LoVo (cell line): ENCODE measurements at regions not wholly inside any gene's neighbourhood (a gene's known extent, or its start where the extent isn't known, plus 50 kb on each side); places are given as distances from the start of the nearest gene placed in this dataset.
"Not testable (repeated sequence)": the region's sequence is repeated elsewhere in the genome, so short reads cannot be mapped to it uniquely, and the experiment has no call there.

Experiments
- DNase-seq: peaks from one replicate; pipeline ENCODE4 v3.0.0-alpha.2; 2016; ENCODE audit warnings: low spot score

DNA sequence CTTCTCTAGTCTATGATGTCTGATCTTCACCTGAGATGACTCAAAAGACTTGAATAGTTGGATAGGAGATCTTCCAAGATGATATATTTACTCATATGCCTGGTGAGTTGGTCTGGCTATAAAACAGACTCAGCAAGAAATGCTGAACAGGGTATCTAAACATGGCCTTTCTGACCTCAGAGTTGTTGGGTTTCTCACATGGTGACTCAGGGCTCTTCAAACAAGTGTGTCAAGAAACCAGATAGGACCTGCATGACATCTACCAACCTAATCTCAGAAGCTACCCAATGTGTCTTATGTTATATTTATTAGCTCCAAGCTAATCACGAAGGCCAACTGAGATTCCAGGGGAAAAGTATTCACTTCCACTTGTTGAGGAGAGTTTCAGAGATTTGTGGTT lies 1477.3 kb downstream of the CDH8 start:
- no peak for DNase-seq

DNA sequence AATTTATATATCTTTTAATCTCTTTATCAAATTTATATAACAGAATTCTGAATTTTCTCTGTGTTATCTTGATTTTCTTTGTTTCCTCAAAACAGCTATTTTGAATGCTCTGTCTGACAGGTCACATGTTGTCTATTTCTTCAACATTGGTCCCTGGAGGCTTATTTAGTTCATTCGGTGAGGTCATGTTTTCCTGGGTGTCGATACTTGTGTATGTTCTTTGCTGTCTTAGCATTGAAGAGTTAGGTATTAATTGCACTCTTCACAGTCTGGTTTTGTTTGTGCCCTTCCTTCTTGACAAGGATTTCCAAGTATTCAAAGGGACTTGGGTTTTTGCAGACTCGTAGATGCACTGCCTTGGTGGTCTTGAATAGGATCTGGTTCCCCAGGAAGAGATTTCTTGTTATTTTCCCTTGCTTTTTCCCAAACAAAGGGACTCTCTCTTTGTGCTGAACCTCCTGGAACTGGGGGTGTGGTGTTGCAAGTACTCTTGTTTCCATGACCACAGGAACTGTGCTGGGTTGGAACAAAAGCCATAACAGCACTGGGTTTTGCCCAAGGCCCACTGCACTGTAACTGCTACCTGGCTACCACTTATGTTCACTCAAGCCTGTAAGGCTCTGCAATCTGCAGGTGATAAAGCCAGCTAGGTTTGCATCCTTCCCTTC lies 1483.0 kb downstream of the CDH8 start:
- DNase-seq, result no peak

DNA sequence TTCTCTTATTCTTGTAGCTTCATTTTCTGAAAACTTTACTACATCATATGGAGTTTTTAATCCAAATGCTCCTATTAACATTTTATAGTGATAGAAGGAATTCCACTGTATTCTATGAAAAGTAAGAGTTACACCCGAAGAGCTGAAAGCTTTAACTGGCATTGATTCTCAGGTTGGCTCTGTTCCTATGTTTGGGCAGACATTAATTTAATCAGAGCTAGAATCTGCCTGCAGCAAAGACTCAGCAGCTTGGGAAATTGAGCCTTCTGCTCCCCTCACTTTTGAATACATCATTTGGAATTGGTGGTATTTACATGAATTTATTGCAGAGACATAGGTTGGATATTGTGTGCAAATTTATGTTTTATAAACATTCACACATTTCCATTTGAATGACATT lies 1494.7 kb downstream of the CDH8 start:
- no peak for DNase-seq

DNA sequence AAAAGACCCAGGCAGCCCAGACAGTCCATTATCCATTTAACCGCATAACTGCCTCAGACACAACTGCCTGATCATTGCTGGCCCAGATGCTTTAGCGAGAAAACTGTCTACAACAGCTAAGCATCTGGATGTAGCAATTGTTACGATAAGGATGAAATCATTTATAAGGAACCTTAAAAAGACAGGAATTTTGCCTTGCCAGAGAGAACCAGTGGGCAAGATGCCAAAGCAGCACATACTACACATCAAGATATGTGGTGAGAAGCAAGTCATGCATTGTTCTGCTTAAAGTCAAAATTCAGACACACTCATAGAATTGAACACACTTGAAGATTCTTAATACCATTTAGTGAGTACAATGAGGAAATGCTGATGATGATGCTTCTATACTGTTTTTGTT lies 1525.3 kb downstream of the CDH8 start:
- DNase-seq, result no peak

DNA sequence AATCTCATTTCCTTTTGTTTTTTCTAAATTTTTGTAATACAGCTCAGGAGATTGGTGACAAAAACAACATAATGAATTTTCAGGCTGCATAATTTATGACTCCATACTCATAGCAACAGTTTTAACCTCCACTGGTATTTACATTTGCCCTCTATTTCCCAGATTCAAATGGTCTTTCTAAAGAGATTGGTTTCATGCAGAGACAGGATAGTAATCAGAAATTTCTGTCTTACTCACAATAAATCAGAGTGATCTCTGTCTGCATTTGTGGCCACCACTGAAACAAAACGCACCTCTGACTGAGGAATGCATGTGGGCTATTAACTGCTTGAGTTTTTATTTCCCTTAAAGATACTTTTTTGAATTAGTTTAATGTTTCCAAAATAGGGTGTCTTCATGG lies 1526.0 kb downstream of the CDH8 start:
- DNase-seq, result no peak

DNA sequence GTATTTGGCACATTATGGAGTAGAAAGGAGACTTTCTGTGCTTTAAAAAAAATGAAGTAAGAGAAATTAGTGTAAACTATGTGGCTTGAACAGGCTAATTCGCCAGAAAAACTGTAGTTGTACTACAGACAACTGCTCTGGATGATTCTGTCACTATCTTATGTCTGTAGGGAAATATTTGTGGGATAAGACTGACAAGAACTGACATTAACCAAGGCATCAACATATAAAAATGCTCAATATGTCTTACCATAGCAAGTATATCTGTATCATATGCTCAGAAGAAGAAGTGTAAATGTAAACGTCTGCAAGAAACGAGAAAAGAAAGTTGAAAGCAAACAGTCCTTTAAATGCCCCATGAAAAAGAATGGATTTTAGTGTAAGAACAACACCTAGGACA lies 1545.0 kb downstream of the CDH8 start:
- DNase-seq, result no peak

DNA sequence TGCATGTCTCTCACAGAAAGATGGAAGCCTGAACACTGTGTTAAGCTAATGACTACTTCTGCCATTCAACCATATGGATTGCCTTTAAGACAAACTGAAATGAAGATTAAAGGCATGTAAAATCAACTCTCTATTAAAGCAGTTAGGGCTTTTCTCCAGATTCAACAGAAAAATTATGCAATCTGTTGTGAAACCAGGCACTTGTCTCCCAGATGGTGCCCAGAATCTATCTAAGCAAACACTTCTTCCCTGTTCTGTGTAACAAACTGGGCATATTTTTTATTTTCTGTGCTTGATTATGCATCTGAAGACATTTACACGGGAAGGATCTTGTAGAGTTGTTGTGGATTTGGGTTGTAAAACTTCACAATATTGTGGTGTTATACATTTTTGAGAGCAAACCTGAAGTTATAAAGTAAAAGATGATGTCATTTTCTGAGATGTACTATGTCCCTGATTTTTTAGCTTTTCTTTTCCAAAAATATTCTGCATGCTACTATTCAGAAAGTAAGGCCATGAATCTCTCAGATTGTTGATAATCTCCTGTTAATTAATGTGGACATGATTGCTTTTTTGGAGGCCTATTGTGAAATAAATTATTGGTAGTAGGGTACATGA lies 1550.3 kb downstream of the CDH8 start:
- no peak for DNase-seq

DNA sequence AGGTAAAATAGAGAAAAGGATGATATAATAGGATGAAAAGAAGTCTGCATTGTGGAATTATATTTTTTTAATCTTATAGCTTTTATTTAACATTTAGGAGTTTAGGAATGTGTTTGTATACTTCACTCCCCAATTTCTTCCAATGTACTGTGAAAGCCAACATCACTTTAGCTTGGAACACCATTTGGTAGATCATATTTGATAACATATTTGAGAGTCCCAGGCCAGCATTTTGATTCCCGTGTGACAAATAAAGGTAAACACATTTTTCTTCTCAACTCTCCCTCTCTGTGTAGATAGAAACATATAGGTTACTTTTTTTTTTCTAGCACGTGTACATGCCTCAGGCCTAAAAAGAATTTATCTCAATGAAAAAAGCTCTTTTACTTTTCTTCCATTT lies 1551.3 kb downstream of the CDH8 start:
- DNase-seq, result no peak

DNA sequence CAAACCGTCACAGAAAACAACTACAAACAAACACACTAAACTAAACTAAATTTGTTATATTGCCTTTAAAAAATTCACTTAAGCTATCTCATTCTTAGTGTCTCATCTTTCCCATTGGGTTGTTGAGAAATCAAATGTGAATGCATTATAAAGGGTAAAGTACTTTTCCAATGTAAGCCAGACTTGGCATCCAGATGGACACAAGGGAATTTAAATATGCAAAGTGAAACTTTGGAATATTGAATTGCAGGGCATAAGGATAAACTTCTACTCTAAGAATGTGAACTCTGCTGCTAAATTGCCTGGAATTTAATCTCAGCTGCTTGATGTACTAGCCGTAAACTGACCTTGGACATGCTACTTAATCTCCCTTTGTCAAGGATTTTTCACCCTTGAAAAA lies 1554.6 kb downstream of the CDH8 start:
- no peak for DNase-seq

DNA sequence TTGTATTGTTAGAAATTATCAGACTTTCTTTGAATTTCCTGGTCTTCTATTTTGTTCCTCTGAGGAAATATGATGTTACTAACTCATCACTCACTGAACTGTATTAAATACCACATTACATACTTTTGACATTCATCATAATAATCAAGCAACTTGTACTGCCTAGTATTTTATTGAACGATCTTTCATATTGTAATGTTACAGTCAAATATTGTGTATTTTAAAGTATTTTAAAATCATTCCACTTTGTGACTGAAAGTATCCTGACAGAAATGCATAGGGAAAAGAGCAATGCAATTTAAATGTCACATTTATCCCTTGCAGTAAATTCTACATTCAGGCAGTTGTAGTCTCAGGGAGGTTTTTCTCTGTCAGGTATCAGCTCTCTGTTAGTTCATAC lies 1557.4 kb downstream of the CDH8 start:
- DNase-seq, result no peak

DNA sequence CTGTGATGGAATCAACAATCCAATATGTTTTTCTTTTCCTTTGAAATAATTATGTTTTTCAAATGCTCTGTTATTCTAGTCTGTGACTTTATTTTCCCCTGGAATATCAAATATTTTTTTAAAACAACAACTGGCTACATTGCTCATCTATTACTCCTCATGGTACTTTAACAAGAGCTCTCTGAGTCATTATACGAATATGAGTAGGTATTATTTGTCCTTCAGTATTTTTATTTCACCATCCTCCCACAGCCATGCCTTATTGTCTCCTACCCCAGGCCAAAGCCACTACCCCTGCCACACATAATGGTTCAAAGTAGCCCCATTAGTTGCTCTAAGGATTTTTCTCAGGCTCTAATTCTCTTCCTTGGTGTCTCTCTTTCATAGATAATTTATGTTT lies 1572.3 kb downstream of the CDH8 start:
- DNase-seq, result no peak

DNA sequence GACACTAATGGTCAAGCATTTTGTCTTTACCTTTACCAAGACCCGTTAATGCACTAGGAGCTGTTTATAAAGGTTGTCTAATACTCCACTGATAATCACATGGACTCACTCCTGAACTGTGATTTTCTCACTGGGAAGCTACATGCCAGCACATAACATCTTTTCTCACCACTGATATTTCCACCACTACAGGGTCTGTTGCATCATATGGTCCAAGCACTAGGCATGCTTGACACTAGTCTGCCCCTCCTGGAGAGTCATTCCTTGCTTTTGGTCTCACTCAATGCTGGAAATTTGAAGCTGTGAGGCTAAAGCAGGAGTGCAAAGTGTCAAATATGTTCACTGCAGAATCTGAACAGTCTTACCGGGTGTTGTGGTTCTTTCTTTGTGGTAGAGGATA lies 1576.8 kb downstream of the CDH8 start:
- DNase-seq, result no peak

DNA sequence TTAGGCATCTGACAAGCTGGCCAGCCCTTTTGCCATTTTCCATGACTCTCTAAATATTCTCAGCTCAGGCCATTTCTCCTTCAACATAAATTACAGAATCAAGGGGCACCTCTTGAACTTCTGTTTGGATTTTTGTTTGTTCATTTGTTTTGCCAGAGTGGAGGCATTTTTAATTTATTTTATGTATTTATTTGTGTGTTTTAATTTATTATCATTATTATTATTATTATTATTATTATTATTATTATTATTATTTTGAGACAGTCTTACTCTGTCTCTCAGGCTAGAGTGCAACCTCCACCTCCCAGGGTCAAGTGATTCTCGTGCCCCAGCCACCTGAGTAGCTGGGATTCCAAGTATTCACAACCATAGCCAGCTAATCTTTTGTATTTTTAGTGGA lies 1578.0 kb downstream of the CDH8 start:
- DNase-seq, result no peak

DNA sequence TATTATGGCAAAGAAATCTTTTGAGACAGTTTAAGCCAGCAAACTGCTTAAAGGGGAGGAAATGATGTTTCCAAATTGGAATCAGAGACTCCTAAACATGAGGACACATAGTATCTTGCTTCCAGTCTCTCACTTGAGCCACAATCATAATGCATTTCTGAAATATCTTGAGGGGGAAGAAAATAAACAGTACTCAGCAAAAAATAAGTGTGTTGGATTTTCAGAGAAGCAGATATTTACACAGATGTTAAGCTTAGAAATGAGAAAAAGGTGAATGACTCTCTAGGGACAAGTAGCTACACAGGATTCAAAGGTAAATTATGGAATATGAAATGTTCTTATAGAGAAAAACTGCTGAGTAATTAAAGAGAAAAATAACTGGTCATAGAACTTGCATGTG lies 1583.6 kb downstream of the CDH8 start:
- no peak for DNase-seq

DNA sequence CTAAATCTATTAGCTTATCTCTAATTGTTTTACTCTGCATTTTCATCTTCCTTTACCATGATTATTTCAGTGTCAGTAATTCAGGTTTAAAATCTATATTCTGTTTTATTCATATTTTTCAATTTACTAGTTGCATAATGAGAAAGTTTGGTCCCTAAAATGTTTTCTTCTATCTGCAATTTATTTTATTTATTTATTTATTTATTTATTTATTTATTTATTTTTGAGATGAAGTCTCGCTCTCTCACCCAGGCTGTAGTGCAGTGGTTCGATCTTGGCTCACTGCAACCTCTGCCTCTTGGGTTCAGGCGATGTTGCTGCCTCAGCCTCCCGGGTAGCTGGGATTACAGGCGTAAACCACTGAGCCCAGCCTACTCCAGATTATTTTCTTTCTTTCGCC lies 1597.3 kb downstream of the CDH8 start:
- DNase-seq, result no peak

DNA sequence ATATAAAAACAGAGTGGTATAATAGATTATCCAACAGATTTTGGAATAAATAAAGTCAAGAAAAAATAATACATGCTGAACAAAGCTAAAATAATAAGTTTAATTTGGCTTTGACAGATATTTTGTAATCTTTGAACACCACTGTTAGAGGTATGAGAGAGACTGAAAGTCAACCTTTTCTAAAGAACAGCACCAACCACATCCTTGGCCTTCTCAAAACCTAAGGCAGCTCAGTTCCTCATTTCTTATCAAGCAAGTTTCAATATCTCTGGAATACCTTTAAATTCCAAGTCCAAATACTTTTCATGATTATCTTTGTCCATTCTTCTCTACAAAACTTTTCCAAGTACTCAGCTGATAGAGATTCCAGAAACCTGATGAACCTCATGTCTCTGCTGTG lies 1603.8 kb downstream of the CDH8 start:
- no peak for DNase-seq

DNA sequence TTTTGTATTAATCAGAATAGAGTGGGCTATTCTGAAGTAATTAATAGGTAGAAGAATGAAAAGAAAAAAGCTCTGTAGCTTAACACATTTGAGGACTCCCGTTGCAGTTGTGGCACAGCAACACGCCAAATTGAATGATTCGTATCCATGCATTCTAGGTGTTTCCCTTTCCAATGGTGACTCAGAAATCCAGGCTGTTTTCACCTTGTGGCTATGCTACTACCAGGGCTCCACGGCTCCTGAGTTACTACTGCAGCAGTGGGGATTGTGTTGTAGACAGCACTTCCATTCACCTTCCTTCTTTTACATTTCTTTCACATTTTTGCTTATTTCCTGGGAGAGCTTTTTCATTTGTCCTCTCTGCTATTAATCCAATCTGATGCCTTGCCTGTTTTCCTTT lies 1616.4 kb downstream of the CDH8 start:
- no peak for DNase-seq

DNA sequence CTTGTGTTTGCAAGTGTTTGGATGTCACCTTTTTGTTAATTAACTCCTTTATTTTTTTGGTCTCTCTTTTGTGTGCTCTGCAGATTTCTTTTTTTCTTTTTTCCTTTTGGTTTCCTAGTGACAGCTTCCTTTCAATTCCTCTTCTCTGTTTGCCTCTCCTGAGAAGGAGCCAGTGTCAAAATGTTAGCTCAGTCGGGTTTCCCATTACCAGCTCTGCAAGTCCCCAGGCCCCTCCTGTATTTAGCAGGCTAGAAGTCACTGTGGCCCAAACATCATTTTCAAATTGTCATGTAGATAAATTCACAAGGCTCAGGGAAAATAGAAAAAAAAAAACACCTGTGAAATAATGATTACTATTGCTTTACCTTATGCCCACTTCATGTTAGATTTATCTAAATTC lies 1621.6 kb downstream of the CDH8 start:
- DNase-seq, result no peak

DNA sequence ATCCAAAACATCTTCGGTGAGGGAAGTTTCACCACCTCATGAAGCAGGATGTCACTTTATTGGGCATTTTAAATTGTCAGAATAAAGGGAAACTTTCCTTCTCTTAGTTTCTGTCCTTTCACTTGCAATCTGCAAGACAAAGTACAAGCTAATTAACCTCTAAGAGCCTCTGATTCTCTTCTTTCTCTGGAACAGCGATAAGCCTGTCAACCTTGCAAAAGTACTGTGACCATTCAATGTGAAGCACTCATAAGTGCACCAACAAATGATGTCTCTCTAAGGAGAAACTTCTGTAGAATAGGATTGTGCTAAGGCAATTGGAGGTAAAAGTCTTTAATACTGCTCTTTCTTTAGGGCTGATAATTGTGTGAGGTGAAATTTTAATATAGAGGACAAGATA lies 1622.3 kb downstream of the CDH8 start:
- DNase-seq, result no peak

DNA sequence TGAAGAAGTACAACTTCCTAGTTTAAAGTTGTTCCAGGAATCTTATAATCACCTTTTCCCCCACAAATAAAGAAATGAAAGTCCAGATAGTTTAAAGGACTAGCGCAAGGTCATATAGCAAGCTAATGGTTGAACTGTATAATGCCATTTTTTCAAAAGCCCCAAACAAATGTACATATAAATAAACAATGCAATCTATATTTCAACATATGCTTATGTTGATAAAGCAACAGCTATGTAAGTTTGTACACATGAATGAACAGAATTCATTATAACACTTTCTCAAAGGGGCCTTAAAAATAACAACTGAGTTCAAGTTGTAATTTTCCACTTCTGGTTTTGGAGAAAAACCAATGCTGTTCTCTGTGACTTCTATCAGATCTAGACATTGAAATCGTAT lies 1628.6 kb downstream of the CDH8 start:
- DNase-seq, result no peak

DNA sequence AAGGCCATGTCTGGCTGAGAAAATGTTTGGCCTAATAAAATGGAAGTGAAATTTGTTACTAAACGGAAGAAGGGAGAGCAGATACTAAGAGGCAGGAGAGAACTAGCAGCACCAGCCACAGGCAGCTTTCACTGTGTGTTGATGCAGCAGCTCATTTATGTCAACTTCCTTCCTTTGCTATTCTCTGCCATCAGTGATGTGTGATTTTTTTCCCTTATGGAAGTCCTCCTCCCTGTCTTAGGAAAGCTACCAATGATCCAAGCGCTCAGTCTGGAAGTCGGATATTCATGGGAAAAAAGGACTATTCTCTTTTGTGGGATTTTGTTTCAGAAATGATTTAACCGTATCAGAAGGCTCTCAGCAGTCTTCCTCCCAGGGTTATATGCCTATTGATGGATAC lies 1629.2 kb downstream of the CDH8 start:
- DNase-seq, result no peak

DNA sequence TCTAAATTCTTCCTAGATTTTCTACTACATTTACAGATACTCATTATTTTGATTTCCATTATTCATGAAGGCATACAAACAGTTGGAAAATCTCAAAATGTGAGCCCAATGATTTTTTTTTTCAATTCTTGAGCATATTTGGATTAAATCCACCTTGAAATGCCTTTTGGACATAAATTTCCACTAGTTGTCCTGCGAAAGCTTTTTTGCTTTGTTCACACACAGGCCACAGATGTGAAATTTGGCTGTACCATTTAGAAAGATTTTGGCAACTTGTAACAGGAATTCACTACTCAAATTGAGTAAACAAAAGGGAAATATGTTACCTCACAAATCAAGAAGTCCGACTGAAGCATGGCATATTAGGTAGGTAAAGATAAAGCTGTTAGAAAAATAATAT lies 1631.0 kb downstream of the CDH8 start:
- DNase-seq, result no peak

DNA sequence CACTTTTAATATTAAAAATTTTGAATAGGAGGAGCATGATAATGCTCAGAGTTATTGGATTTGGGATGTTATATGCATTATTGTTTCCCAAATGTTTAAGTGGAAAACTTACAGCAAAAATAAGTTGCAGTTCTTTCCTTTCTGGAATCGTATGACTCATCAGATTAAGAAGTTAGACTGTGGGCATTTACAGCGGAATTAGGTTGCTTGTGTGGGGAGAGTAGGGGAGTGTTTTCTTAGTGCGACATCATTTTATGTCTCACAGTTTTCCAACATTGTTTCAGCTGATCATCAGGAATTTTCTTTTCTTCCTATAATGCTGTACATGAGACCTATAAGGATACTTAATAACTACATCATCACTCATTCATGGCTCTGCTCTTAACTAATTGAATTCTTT lies 1631.8 kb downstream of the CDH8 start:
- no peak for DNase-seq

DNA sequence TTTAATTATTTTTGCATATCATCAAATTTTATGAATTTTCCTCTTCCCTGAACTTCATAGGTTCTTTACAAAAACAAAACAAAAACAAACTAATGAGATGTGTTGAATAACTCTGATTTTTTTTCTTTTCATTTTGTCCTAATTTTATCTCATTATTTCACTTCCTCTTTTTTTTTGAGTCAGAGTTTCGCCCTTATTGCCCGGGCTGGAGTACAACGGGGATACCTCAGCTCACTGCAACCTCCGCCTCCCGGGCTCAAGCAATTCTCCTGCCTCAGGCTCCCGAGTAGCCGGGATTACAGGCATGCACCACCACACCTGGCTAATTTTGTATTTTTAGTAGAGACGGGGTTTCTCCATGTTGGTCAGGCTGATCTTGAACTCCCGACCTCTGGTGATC lies 1633.3 kb downstream of the CDH8 start:
- DNase-seq, result not testable (repeated sequence)
